ENCODE measurements at regions not wholly inside any gene's neighbourhood (a gene's known extent, or its start where the extent isn't known, plus 50 kb on each side); places are given as distances from the start of the nearest gene placed in this dataset.

GRCh38 chr1:83555871-83556270 is 443.1 kb downstream of the TTLL7 start:
- FAIRE-seq, result no peak
- TF ChIP-seq POLR2A (IDR thresholded peaks at IDR 0.05; ENCODE audit: low read depth, low read length) (no peak), POLR2AphosphoS5 (IDR thresholded peaks at IDR 0.05; ENCODE audit: low read depth, low read length) (no peak), TAF1 (IDR thresholded peaks at IDR 0.05; ENCODE audit: borderline replicate concordance, low read depth, low read length) (no peak)

GRCh38 chr1:83554174-83554573 is 444.8 kb downstream of the TTLL7 start:
- peak; percentile 67 for FAIRE-seq

More at GRCh38 chr1:83555871-83556270, 443.1 kb downstream of the TTLL7 start:
- no peak for DNase-seq (ENCODE audit: insufficient read length)

GRCh38 chr1:83552820-83553219 is 446.1 kb downstream of the TTLL7 start:
- no peak for FAIRE-seq
- no peak for DNase-seq (ENCODE audit: insufficient read length)
- TF ChIP-seq POLR2A (IDR thresholded peaks at IDR 0.05; ENCODE audit: low read depth, low read length) (no peak), POLR2AphosphoS5 (IDR thresholded peaks at IDR 0.05; ENCODE audit: low read depth, low read length) (no peak), TAF1 (IDR thresholded peaks at IDR 0.05; ENCODE audit: borderline replicate concordance, low read depth, low read length) (no peak)

More at GRCh38 chr1:83554174-83554573, 444.8 kb downstream of the TTLL7 start:
- DNase-seq (ENCODE audit: insufficient read length), result no peak
- TF ChIP-seq POLR2A (IDR thresholded peaks at IDR 0.05; ENCODE audit: low read depth, low read length) (no peak), TAF1 (IDR thresholded peaks at IDR 0.05; ENCODE audit: borderline replicate concordance, low read depth, low read length) (no peak), POLR2AphosphoS5 (IDR thresholded peaks at IDR 0.05; ENCODE audit: low read depth, low read length) (no peak)

GRCh38 chr1:83548311-83548710 is 450.6 kb downstream of the TTLL7 start:
- DNase-seq (ENCODE audit: insufficient read length), result no peak
- FAIRE-seq, result no peak
- TF ChIP-seq POLR2AphosphoS5 (IDR thresholded peaks at IDR 0.05; ENCODE audit: low read depth, low read length) (no peak), POLR2A (IDR thresholded peaks at IDR 0.05; ENCODE audit: low read depth, low read length) (no peak), TAF1 (IDR thresholded peaks at IDR 0.05; ENCODE audit: borderline replicate concordance, low read depth, low read length) (no peak)

GRCh38 chr1:83547901-83548300 is 451.0 kb downstream of the TTLL7 start:
- TF ChIP-seq POLR2AphosphoS5 (IDR thresholded peaks at IDR 0.05; ENCODE audit: low read depth, low read length), result no peak
- no peak for DNase-seq (ENCODE audit: insufficient read length)
- FAIRE-seq, result no peak

- FAIRE-seq (no peak), DNase-seq (ENCODE audit: insufficient read length) (no peak)
- TF ChIP-seq TAF1 (IDR thresholded peaks at IDR 0.05; ENCODE audit: borderline replicate concordance, low read depth, low read length) (no peak), POLR2A (IDR thresholded peaks at IDR 0.05; ENCODE audit: low read depth, low read length) (no peak), POLR2AphosphoS5 (IDR thresholded peaks at IDR 0.05; ENCODE audit: low read depth, low read length) (no peak)
Measured at GRCh38 chr1:83546874-83547273, 452.1 kb downstream of the TTLL7 start.

- TF ChIP-seq POLR2AphosphoS5 (IDR thresholded peaks at IDR 0.05; ENCODE audit: low read depth, low read length) (no peak), TAF1 (IDR thresholded peaks at IDR 0.05; ENCODE audit: borderline replicate concordance, low read depth, low read length) (no peak)
- DNase-seq (ENCODE audit: insufficient read length) (no peak), FAIRE-seq (peak; percentile 77)
Measured at GRCh38 chr1:83545066-83545862, 453.7 kb downstream of the TTLL7 start.

GRCh38 chr1:83543222-83543973 is 455.5 kb downstream of the TTLL7 start:
- DNase-seq (ENCODE audit: insufficient read length) (no peak), FAIRE-seq (no peak)
- TF ChIP-seq TAF1 (IDR thresholded peaks at IDR 0.05; ENCODE audit: borderline replicate concordance, low read depth, low read length) (no peak), POLR2AphosphoS5 (IDR thresholded peaks at IDR 0.05; ENCODE audit: low read depth, low read length) (no peak), POLR2A (IDR thresholded peaks at IDR 0.05; ENCODE audit: low read depth, low read length) (no peak)

- no peak for FAIRE-seq
- no peak for TF ChIP-seq TAF1 (IDR thresholded peaks at IDR 0.05; ENCODE audit: borderline replicate concordance, low read depth, low read length)
- no peak for TF ChIP-seq POLR2AphosphoS5 (IDR thresholded peaks at IDR 0.05; ENCODE audit: low read depth, low read length)
- TF ChIP-seq POLR2A (IDR thresholded peaks at IDR 0.05; ENCODE audit: low read depth, low read length), result no peak
- DNase-seq (ENCODE audit: insufficient read length), result no peak
Measured at GRCh38 chr1:83531521-83532309, 467.2 kb downstream of the TTLL7 start.

- DNase-seq (ENCODE audit: insufficient read length), result no peak
- no peak for FAIRE-seq
- TF ChIP-seq TAF1 (IDR thresholded peaks at IDR 0.05; ENCODE audit: borderline replicate concordance, low read depth, low read length) (no peak), POLR2A (IDR thresholded peaks at IDR 0.05; ENCODE audit: low read depth, low read length) (no peak), POLR2AphosphoS5 (IDR thresholded peaks at IDR 0.05; ENCODE audit: low read depth, low read length) (no peak)
Measured at GRCh38 chr1:83530506-83530905, 468.4 kb downstream of the TTLL7 start.

- no peak for FAIRE-seq
- TF ChIP-seq TAF1 (IDR thresholded peaks at IDR 0.05; ENCODE audit: borderline replicate concordance, low read depth, low read length) (no peak), POLR2A (IDR thresholded peaks at IDR 0.05; ENCODE audit: low read depth, low read length) (no peak)
- DNase-seq (ENCODE audit: insufficient read length), result no peak
Measured at GRCh38 chr1:83527987-83528386, 470.9 kb downstream of the TTLL7 start.
